ENCODE measurements at regions not wholly inside any gene's neighbourhood (a gene's known extent, or its start where the extent isn't known, plus 50 kb on each side); places are given as distances from the start of the nearest gene placed in this dataset.
"Not testable (repeated sequence)": the region's sequence is repeated elsewhere in the genome, so short reads cannot be mapped to it uniquely, and the experiment has no call there.

DNA sequence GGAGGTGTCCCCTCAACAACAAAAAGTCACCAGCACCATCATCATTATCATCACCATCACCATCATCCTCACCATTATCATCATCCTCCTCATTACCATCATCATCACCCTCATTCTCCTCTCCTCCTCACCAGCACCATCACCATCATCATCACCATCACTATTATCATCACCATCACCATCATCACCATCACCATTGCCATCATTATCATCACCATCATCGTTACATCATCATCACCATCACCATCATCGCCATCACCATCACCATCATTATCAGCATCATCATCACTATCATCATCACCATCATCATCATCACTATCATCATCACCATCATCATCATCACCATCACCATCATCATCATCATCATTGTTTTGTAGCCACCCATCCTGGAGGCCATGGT, 212.6 kb downstream of the MN1 start:
- DNase-seq (ENCODE audit: low read depth in 2 of 2): no peak

DNA sequence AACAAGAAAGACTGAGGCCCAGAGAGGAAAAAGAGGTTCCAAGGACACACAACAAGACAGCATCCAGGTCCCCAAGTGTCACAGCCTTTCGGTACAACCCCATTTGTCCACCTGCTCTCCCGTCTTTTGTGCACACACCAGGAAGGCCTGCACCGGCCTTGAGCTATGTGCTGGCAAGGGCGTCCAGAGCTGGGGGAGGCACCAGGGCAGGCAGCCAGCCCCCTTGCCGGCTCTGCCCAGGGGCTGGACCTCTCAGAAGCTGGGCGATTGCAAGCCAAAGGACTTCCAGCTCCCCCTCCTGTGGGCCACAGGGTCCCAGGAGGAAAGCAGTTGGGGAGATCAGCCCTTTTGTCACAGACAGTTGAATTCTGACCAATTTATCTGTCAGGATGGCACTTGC, 210.5 kb downstream of the MN1 start:
- no peak for DNase-seq (ENCODE audit: low read depth in 2 of 2)

DNA sequence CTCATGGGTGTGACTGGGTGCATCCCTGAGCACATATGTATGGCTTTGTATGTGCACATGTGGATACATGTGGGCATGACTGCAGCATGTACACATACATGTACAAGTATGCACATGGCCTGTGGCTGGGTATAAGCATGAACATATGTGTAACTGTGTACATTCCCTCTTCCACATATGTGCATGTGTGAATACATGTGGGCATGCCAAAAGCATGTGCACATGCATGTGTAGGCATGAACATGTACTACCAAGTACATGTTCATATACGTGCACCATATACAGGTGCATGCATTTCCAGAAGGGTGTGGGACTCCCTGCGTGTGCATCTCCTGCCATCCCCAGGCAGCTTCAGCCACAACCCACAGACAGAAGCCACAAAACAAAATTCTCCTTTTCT, 208.2 kb downstream of the MN1 start:
- DNase-seq (ENCODE audit: low read depth in 2 of 2): no peak

DNA sequence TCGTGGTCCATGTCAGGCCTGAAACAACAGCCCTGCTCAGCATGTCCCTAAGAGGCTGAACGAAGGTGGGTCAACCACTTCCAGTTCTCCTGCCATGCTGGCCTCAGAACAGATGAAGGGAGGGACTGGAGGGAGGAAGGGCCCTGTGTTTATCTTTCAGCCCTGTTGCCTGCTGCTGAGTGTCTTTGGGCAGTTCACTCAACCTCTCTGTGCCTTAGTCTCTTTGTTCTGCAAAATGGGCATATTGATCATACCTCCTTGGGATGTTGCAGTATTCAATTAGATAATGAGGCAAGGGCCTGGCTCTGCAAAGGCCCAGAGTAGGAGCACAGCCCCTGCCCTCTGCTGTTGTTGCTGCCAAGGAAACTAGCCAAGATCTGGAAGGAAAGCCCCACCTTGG, 207.5 kb downstream of the MN1 start:
- no peak for DNase-seq (ENCODE audit: low read depth in 2 of 2)

DNA sequence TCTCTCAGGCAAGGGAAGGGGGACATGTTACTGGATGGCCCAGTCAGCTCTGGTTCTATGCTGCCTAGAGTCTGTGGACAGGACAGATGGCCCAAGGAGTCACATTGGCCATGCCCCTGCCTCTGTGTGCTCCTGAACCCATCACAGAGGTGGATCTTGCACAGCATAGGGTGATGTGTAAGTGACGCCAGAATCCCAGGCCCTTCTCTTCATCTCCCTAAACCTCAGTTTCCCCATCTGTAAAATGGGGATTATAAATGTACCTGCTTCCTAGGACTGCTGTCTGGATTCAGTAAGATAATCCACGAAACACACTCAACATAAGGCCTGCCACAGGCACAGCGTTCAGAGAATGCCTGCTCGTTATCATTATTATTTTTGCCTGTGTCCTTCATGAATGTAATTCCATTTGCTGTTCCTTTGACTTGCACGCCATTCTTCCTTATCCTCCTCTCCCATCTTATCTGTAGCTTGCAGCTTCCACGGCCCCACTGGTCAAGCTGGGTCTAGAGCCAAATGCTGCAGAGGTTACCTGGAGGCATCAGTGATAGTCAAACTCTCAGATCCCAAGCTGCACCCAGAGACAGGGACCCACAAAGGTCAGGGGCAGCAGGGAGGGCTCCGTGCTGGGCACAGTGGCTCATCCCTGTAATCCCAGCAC, 207.0 kb downstream of the MN1 start:
- DNase-seq (ENCODE audit: low read depth in 2 of 2): no peak

DNA sequence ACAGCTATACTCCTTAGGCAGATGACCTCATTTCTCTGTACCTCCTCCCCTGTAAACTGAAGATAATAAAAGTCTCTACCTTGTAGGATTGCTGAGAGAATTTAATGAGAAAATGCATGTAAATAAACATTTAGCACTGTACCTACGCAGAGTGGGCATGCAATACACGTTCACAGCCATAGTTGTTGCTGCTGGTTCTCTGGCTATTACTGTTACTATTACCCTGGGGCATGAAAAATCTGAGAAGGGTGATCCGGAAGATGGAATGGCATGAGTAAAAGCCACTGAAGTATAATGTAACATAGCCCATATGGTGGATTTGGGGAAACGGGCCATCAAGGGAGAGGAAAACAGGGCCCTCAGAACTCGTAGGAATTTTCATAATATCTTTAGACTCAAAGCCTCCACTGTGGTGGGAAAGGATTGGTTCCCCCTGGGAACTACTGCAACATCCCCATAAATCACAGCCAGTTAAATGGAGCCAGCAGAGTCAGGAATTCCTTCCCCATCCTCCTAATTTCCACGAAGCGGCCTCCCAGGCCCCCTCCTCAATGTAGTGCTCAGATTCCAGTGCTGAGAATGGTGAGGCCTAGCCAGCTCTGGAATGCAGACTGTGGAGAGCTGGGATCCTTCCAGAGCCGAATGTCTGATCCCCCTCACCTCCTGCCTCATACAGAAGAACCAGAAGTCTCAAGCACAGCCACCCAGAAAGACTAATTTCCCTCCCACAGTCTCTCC, 205.3 kb downstream of the MN1 start:
- DNase-seq (ENCODE audit: low read depth in 2 of 2): no peak

DNA sequence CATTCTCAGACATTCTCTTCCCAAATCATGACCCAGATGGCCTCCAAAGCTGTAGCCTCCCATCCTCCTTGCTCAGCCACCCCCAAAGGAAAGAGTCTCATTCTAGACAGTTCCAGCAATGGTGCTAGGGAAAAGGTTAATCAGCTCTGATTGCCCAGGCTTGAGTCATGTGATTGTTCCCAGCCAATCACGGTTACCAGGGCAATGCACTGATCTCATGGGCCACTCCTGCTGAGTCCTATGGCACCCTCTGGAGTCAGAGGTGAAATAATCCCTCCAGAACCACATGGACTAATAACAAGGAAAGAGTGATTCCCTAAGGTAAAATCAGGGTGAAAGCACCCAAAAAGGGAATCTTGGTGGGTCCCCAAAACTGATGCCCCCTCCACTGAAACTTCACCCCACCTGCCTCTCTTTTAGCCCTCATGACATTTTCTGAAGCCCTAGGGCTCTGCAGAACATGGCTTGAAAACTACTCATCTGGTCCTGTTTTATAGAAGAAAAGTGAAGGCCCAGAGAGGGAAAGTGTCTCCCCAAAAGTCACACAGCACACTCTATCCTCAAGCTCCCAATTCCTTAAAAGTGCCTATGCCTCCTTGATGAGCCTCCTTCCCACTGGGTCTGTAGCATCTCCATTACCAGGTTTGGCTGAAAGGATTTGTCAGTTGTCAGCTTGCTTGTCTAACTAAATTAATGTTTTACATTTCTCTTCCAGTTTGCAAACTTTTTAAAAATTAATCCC, 203.7 kb downstream of the MN1 start:
- DNase-seq (ENCODE audit: low read depth in 2 of 2): no peak

DNA sequence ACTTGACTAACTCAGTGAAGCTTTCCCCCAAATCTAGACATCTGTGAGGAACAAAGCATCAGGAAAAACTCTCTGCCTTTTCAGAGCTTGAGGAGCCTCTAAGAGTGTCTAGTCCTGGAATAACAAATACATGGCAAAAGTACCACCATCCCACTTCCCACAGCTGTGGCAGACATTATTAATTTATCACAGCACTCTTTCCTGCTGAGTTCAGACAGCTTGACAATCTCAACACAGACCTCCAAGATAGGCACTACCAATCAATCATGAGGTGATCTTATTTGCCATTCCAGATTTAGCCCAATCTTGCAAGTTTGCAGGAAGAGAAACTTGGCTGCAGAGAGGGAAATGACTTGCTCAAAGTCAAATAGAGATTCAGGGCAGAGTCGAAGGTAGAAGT, 202.8 kb downstream of the MN1 start:
- DNase-seq (ENCODE audit: low read depth in 2 of 2): no peak

DNA sequence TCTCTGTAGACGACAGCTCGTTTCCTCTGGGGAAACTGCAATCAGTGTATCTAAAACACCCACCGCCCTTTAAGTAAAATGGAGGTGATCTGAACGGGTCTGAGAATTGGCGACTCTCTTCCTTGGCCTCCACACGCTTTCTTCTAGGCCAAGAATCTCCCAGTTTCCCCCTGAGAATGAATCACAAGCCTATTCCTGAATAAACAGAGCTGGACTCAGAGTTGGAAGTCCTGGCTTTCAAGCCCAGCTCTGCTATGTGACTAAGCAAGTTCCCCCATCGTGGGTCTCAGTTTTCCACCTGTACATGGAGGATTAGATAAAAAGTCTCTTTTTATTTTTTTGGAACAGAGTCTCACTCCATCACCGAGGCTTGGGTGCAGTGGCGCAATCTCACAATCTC, 200.4 kb downstream of the MN1 start:
- no peak for DNase-seq (ENCODE audit: low read depth in 2 of 2)

DNA sequence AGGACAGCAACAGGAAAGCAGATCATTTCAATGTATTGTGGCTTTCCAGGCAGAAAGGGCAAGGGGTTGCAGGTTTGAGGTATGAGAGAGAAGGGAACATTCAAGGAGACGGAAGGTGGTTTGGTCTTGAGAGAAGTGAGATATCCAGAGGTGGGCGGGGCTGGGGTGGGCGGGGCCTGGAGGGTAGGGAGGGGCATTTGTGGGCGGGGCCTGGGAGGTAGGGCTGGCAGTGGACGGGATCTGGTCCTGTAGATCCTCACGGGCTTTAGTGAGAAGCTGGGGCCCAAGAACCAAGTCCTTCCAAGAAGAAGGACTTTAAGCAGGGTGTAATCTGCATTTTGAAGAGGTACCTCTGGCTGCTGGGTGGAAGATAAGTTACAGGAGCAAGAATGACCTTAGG, 199.2 kb downstream of the MN1 start:
- DNase-seq (ENCODE audit: low read depth in 2 of 2): no peak

DNA sequence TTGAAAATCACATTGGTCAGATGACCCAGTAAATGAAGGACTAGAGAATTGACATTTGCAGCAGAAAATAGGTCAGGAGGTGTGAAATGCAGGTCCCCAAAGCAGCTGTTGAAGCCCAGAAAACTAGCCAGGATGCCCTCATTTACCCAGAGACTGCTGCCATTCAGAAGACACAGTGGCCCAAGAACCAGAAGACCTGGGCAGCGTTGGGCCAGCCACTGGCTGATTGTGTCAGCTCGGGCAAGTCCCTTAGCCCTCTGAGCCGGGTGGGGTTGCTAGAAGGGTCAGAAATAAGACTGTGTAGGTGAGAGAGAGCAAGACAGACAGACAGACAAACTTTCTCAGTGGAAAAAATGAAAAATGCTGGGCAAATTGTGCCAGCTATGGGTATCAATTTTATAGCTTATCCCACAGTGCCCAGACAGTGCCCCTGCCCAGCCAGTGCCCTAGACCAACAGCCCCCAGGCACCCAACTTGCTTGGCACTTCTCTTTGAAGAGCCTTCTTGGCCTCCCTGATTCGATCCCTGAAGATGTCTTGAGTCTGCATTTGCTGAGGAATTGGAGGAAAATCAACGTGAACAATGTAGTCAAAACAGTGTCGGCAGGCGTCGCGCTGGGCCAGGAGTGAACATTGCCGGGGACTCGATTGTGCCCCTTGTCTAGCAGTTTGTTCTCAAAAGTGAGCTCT, 198.3 kb downstream of the MN1 start:
- no peak for DNase-seq (ENCODE audit: low read depth in 2 of 2)

DNA sequence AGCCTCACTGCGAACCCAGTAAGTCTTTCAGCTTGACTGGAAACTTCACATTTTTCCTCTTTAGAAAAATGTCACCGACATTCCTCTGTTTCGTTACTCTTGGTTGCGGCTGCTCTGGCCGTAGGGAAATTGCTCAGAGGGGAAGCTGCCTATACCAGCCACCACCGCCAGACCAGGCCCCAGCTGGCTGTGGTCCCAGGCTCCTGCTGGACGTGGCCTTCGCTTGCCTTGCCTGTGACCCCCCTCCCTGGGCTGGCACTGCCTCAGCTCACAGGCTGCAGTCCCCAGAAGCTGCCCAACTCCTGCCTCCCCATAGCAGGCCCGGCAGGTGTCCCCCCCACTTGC, 197.8 kb downstream of the MN1 start:
- no peak for DNase-seq (ENCODE audit: low read depth in 2 of 2)

DNA sequence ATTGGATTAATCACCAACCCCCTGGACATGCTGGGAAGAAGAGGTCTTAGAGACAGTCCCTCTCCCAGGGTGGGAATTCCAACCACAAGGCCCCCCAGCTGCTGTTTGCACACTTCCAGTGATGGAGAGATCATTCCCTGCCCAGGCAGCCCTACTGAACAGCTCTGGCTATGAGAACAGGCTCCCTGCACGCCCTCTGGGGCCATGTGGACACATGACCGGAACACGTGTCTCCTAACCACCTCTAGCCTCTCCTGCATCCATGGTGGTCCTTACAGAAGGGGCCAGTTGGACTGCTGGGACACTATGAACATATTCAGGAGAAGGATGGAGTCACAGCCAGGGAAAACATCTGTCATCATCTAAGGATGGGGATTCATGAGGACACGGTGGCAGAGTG, 196.2 kb downstream of the MN1 start:
- DNase-seq (ENCODE audit: low read depth in 2 of 2): no peak

DNA sequence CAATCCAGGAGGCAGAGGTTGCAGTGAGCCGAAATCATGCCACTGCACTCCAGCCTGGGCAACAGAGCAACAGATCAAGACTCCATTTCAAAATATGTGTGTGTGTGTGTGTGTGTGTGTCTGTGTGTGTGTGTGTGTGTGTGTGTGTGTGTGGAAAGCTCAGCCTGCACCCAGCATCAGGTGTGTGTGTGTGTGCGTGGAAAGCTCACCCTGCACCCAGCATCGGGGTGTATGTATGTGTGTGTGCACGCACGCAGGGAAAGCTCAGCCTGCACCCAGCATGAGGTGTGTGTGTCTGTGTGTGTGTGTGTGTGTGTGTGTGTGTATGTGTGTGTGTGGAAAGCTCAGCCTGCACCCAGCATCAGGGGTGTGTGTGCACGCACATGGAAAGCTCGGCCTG, 193.8 kb downstream of the MN1 start:
- DNase-seq (ENCODE audit: low read depth in 2 of 2): not testable (repeated sequence)

DNA sequence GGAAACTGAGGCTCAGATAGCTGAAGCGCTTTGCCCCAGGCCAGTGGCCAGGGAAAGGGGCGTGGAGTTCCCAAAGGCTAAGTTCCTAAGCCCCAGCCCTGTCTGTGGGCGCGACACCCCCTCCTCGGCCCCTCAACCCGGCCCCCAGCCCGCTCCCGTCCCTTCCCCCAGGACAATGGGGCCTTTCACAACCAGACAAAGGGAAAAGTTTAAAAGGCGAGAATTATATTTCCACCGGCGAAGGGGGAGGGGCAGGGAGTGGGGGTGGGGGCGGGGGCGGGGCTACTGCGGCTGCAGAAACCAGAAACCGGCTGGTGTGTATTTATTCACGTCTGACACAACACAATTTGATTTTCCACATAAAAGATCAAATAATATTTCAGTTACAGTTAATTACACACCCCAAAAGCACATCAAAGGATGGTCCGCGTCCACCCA, 192.1 kb downstream of the MN1 start:
- DNase-seq (ENCODE audit: low read depth in 2 of 2): no peak

DNA sequence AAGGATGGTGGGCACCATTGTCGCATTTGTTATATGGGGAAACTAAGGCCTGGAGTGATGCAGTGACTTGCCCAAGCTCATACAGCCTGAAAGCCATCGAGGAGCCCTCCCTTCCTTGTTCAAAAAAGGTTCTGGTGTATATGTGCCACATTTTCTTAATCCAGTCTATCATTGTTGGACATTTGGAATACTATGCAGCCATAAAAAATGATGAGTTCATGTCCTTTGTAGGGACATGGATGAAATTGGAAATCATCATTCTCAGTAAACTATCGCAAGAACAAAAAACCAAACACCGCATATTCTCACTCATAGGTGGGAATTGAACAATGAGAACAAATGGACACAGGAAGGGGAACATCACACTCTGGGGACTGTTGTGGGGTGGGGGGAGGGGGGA, 191.4 kb downstream of the MN1 start:
- DNase-seq (ENCODE audit: low read depth in 2 of 2): not testable (repeated sequence)

DNA sequence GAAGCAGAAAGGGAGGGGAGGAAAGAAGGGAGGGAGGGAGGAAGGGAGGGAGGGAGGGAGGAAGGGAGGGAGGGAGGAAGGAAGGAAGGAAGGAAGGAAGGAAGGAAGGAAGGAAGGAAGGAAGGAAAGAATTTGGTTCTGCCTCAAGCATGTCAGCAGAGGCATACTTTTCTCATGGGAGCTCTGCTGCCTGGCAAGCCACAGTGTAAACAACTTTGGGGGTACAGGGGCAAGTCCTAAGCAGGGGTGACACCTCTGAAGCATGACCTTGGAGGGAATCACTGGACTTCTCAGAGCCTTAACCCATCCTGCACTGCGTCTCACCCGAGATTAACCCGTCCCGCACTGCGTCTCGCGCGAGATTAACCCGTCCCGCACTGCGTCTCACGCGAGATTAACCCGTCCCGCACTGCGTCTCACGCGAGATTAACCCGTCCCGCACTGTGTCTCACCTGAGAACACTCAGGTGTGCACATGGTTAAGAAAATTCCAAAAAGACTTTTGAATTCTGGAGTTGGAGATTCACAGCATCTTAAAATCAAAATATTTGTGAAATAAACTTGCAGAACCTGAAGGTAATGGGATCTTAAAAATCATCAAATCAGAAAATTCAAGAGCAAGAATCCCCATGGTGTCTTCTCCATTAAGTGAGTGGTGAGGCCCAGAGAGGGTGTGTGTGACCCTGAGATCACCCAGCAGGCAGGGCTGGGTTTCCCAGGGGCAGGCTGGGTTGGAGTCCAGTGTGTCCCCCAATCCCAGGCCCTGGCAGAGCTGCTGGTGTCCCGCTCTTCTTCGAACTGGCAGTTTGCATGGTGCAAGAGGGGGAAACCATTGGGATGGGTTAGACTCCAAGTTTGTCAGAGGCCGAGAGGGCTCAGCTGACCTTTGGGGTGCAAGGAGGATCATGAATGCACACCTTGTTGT, 190.4 kb downstream of the MN1 start:
- no peak for DNase-seq (ENCODE audit: low read depth in 2 of 2)

DNA sequence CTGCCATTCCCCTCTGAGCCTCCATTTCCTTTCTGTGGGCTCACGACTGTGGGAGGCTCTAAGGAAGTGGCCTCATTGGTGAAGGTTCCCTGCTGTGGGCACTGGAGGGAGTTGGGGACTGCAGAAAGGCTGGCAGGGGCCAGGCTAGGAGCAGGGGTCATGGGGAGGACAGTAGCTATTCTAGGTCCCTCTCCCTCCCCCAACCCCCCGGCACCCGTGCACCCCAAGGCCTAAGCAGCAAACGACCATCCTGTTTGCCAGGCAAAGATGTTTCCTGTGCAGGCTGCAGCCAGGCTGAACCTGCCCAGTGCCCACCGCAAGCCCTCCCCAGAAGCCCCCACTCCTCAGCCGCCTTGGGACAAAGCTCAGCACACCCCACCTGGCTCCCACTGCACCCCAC, 189.4 kb downstream of the MN1 start:
- DNase-seq (ENCODE audit: low read depth in 2 of 2): no peak

DNA sequence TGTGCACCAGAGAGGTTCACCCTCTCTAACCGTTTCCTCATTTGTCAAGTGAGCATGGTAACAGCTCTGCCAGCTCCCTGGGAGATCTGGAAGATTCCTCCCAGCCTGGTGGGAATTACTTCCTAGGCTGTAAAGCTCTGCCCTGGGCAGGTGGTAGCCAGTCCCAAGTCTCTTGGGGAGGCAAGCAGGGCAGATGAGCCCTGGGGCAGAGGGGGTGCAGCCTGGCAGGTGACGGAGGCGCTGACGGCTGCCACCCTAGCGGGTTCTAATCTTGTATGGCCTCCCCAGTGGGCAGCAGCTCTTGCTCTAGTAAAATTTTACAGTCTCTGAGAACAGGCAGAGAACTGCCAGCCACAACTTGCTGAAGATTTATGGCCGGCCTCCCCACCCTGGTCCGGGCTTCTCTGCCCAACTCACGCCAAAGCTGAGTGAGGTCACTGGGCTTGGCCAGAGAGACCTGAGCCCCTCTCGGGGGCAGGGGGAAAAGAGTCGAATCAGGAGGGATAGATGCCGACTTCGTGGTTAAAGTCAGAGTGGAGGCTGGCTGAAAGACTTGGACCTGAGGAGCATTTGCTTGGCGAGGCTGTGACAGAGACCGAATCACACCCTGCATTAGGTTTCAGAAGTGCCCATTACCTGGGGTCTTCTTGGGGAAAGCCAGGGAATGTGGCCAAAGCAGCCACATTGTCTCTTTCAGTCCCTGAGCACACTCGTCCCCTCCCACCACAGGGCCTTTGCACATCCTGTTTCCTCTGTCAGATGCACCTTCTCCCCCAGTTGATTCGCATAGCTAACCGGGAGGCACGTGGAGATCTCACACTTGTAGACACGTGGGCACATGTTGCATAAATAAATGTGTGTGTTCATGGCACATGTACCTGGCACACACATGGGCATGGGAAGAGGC, 188.2 kb downstream of the MN1 start:
- DNase-seq (ENCODE audit: low read depth in 2 of 2): no peak

DNA sequence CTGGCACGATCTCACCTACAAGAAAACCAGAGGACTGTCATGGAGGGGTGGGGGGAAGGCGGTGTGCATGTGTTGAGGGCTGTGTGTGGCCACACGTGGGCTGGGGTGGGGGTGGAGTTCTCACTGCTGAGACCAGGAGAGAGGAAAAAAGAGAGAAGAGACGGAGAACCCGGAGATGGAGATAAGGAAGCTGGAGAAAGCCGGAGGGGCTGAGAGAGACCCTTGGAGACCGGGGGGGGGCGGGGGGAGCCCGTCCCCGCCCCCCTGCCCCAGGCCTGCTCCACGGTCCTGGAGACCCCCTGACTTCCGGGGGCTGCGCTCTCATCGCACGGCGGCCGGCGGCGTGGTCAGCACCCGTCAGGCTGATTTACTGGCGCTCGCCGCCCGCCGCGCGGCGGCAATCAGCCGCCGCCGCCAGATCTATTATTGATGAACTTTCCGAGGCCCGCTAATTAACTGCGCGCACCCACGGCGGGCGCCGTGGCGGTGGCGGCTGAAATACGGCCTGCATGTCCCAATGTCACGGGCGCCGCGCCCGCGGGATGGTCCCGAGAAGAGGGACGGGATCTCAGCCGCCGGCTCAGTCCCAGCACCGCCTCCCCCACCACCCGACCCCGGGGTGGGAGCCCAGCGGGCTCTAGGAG, 187.4 kb downstream of the MN1 start:
- DNase-seq (ENCODE audit: low read depth in 2 of 2): no peak

All from stimulated activated CD4-positive, alpha-beta T cell treated with anti-CD3 and anti-CD28 coated beads, Interleukin-1b, Interleukin-23, amount 100 ng/mL, for 4 hours (primary cell).